ENCODE measurements at regions not wholly inside any gene's neighbourhood (a gene's known extent, or its start where the extent isn't known, plus 50 kb on each side); places are given as distances from the start of the nearest gene placed in this dataset.

DNA sequence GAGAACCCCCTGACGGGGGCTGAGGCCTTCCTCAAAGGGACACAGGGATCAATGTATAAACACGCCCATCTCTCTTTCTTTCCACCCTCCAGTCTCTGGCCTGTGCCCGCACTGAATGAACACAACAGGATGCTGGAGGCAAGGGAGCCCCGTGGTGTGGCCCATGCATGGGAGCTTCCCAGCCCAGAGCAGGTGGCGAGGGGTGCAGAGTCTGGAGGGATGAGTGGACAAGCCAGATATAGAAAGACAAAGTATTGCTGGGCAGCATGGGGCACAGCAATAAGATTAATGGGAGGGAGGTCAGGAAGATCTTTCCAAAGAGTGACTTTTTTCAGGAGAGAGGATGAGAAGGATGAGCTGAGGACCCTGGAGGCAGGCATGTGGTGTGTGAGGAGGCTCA is 103.7 kb downstream of the C5orf15 start:
- TF ChIP-seq, protein P1, sequence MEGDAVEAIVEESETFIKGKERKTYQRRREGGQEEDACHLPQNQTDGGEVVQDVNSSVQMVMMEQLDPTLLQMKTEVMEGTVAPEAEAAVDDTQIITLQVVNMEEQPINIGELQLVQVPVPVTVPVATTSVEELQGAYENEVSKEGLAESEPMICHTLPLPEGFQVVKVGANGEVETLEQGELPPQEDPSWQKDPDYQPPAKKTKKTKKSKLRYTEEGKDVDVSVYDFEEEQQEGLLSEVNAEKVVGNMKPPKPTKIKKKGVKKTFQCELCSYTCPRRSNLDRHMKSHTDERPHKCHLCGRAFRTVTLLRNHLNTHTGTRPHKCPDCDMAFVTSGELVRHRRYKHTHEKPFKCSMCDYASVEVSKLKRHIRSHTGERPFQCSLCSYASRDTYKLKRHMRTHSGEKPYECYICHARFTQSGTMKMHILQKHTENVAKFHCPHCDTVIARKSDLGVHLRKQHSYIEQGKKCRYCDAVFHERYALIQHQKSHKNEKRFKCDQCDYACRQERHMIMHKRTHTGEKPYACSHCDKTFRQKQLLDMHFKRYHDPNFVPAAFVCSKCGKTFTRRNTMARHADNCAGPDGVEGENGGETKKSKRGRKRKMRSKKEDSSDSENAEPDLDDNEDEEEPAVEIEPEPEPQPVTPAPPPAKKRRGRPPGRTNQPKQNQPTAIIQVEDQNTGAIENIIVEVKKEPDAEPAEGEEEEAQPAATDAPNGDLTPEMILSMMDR (IDR thresholded peaks at IDR 0.05; ENCODE audit: low read depth, low read length, poor library complexity, severe bottlenecking) = no peak
- TF ChIP-seq EZH2phosphoT487 (IDR thresholded peaks at IDR 0.05; ENCODE audit: borderline replicate concordance, low read length) = no peak
